Common myeloid progenitor, CD34-positive (primary cell): ENCODE measurements at regions not wholly inside any gene's neighbourhood (a gene's known extent, or its start where the extent isn't known, plus 50 kb on each side); places are given as distances from the start of the nearest gene placed in this dataset.

ENCODE experiments used
- CTCF ChIA-PET: fragments of 350-600 bp; sonication (Branson Sonifier 250); formaldehyde crosslinking; loops from one replicate; lab custom pipeline; 2021; ENCODE audit warnings: antibody characterized with exemption; lab: Charles Lee
- POLR2A ChIA-PET: fragments of 350-600 bp; sonication (Branson Sonifier 250); formaldehyde crosslinking; loops from one replicate; lab custom pipeline; 2021; ENCODE audit warnings: antibody characterized with exemption; lab: Charles Lee
- DNase-seq, 3 donors: peaks; one replicate each; pipeline versions ENCODE4 v3.0.0 to v3.0.0-alpha.2; 2013
- H3K27ac ChIP-seq, 2 experiments: 1 replicate in 1 of 2; 2 replicates in 1 of 2; pipeline ENCODE4 v1.7.0; 2013; ENCODE audit warnings: inconsistent platforms in 2 of 2, low read length in 2 of 2, mild to moderate bottlenecking in 2 of 2, low read depth in 1 of 2, moderate library complexity in 1 of 2; ENCODE audit not compliant: severe bottlenecking in 2 of 2, insufficient read depth in 1 of 2, poor library complexity in 1 of 2
- H3K27me3 ChIP-seq, 5 experiments: replicated peaks in 2 of 5; 1 replicate in 3 of 5; 2 replicates in 2 of 5; pipeline versions ENCODE4 v1.6.1 to v1.7.0; 2013; ENCODE audit warnings: low read length in 4 of 5, mild to moderate bottlenecking in 2 of 5, moderate library complexity in 2 of 5, inconsistent platforms in 1 of 5; ENCODE audit not compliant: insufficient read depth in 5 of 5, control insufficient read depth in 4 of 5
- H3K36me3 ChIP-seq, 4 experiments: 1 replicate in 2 of 4; 2 replicates in 2 of 4; pipeline versions ENCODE4 v1.6.1 to v1.7.0; 2013; ENCODE audit warnings: low read length in 3 of 4, control low read depth in 1 of 4, mild to moderate bottlenecking in 1 of 4; ENCODE audit not compliant: control insufficient read depth in 4 of 4, insufficient read depth in 4 of 4
- H3K4me1 ChIP-seq, 4 experiments: 1 replicate in 3 of 4; 2 replicates in 1 of 4; pipeline versions ENCODE4 v1.6.1 to v1.7.1; 2013; ENCODE audit warnings: low read length in 3 of 4, mild to moderate bottlenecking in 3 of 4, control low read depth in 1 of 4, inconsistent platforms in 1 of 4, moderate library complexity in 1 of 4; ENCODE audit not compliant: control insufficient read depth in 4 of 4, insufficient read depth in 4 of 4; ENCODE audit errors: control extremely low read depth in 1 of 4
- H3K4me3 ChIP-seq, 7 experiments: 1 replicate in 4 of 7; 2 replicates in 3 of 7; pipeline versions ENCODE4 v1.5.1 to v1.7.0; 2013; ENCODE audit warnings: mild to moderate bottlenecking in 7 of 7, low read length in 6 of 7, moderate library complexity in 6 of 7, inconsistent platforms in 2 of 7, low read depth in 2 of 7, control low read depth in 1 of 7; ENCODE audit not compliant: insufficient read depth in 4 of 7, control insufficient read depth in 1 of 7; ENCODE audit errors: extremely low read depth in 1 of 7
- H3K9me3 ChIP-seq, 5 experiments: 1 replicate in 4 of 5; 2 replicates in 1 of 5; pipeline versions ENCODE4 v1.6.1 to v1.7.1; 2013; ENCODE audit warnings: low read length in 4 of 5, mild to moderate bottlenecking in 2 of 5, inconsistent platforms in 1 of 5, low read depth in 1 of 5, moderate library complexity in 1 of 5; ENCODE audit not compliant: control insufficient read depth in 4 of 5, insufficient read depth in 2 of 5; ENCODE audit errors: control extremely low read depth in 1 of 5
- WGBS: methylation state at CpG from one replicate; pipeline ENCODE4 v1.1.5; 2013; ENCODE audit not compliant: insufficient coverage; 5-methylcytosine and 5-hydroxymethylcytosine counted together

- Histone ChIP-seq H3K4me1 (no peaks in the 10 kb centered on the region), H3K9me3 (no peaks in the 10 kb centered on the region), H3K36me3 (no peaks in the 10 kb centered on the region), H3K4me3 (no peak overlapping the region), H3K27me3 (no peaks in the 10 kb centered on the region), H3K27ac (no peak overlapping the region)
- no CpG with 5 or more reads among the region's 3 CpGs for WGBS
- CTCF ChIA-PET, result no interaction called here
- no peak for DNase-seq
- POLR2A ChIA-PET, result no interaction called here
These were observed 631.7 kb downstream of the TFAP2B start for GRCh38 chr6:51450248-51450957.

GRCh38 chr6:51450958-51451357, 632.3 kb downstream of the TFAP2B start:
- H3K9me3 ChIP-seq, result no peaks in the 10 kb centered on the region
- ChIA-PET POLR2A (no interaction called here), CTCF (no interaction called here)
- no peak overlapping the region for H3K4me3 ChIP-seq
- H3K27ac ChIP-seq, result no peak overlapping the region
- no peaks in the 10 kb centered on the region for H3K4me1 ChIP-seq
- no CpG with 5 or more reads among the region's 1 CpG for WGBS
- H3K36me3 ChIP-seq, result no peaks in the 10 kb centered on the region
- DNase-seq, result no peak
- H3K27me3 ChIP-seq, result no peaks in the 10 kb centered on the region

DNA sequence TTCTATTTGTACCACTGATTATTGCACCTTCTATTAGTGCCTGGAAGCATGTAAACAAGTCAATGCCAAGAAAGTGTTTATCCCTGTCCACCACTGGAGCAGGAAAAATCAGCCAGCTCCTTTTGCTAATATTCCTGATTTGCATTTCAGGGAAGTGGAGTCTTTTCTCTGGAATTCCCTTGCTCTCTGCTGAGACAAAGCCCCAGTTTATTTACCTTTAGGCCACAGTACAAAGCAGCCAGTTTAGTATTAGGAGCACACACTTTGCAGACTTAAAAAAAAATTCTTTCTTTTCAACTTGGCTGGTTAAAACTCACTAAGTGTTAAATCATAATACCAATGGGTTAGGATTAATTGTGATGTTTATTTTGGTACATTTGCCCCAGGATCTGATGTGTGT, 631.1 kb downstream of the PKHD1 start:
- H3K4me1 ChIP-seq, result no peaks in the 10 kb centered on the region
- no peaks in the 10 kb centered on the region for H3K9me3 ChIP-seq
- H3K4me3 ChIP-seq, result no peak overlapping the region
- H3K36me3 ChIP-seq, result no peaks in the 10 kb centered on the region
- ChIA-PET POLR2A (no interaction called here), CTCF (no interaction called here)
- H3K27ac ChIP-seq, result no peak overlapping the region
- no peak for DNase-seq
- H3K27me3 ChIP-seq, result peaks cover 0 to 3% (median 2%) of the 10 kb centered on the region in 5 experiments

GRCh38 chr6:51459958-51460357, 627.5 kb downstream of the PKHD1 start:
- WGBS, result 0% methylated on average over 1 of the region's 2 CpGs
- CTCF ChIA-PET, result no interaction called here
- POLR2A ChIA-PET, result no interaction called here

GRCh38 chr6:51462896-51463295, 624.5 kb downstream of the PKHD1 start:
- Histone ChIP-seq H3K4me1 (no peaks in the 10 kb centered on the region), H3K4me3 (no peak overlapping the region), H3K27me3 (peaks cover 0 to 3% (median 2%) of the 10 kb centered on the region in 5 experiments), H3K27ac (no peak overlapping the region), H3K36me3 (no peaks in the 10 kb centered on the region), H3K9me3 (peaks cover 0 to 2% (median 0%) of the 10 kb centered on the region in 5 experiments)
- POLR2A ChIA-PET, result no interaction called here
- no peak for DNase-seq
- CTCF ChIA-PET, result no interaction called here

More at GRCh38 chr6:51459958-51460357, 627.5 kb downstream of the PKHD1 start:
- Histone ChIP-seq H3K27me3 (peaks cover 0 to 3% (median 2%) of the 10 kb centered on the region in 5 experiments), H3K36me3 (no peaks in the 10 kb centered on the region), H3K4me1 (no peaks in the 10 kb centered on the region), H3K9me3 (no peaks in the 10 kb centered on the region), H3K4me3 (no peak overlapping the region), H3K27ac (no peak overlapping the region)
- DNase-seq, result no peak

GRCh38 chr6:51463321-51463720, 624.1 kb downstream of the PKHD1 start:
- peaks cover 0 to 2% (median 0%) of the 10 kb centered on the region in 5 experiments for H3K9me3 ChIP-seq
- H3K36me3 ChIP-seq, result no peaks in the 10 kb centered on the region
- no peak overlapping the region for H3K27ac ChIP-seq
- POLR2A ChIA-PET, result no interaction called here
- 100% methylated on average over 1 of the region's 2 CpGs for WGBS
- no peaks in the 10 kb centered on the region for H3K4me1 ChIP-seq
- CTCF ChIA-PET, result no interaction called here
- peaks cover 0 to 3% (median 0%) of the 10 kb centered on the region in 5 experiments for H3K27me3 ChIP-seq
- no peak for DNase-seq
- H3K4me3 ChIP-seq, result no peak overlapping the region

DNA sequence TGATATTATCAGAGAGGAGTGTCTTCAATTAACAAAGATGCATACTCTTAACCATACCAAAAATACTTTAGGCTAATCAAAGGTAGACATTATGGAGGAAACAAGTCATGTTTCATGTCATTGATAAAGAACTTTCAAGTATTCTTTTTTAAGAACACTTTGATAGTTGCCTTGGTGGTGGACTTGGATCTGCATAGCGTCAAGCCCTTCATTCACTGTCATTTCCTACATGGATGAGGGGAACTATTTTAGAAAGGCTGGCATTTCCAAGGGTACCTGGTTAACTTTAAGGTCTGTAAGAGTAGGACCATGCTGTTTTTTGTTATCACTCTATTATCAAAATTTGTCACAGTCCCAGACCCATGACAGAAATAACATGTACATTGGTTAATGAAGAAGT, 622.5 kb downstream of the PKHD1 start:
- no peak overlapping the region for H3K4me3 ChIP-seq
- no CpG with 5 or more reads among the region's 1 CpG for WGBS
- ChIA-PET CTCF (no interaction called here), POLR2A (no interaction called here)
- no peaks in the 10 kb centered on the region for H3K4me1 ChIP-seq
- H3K27me3 ChIP-seq, result peaks cover 0 to 1% (median 0%) of the 10 kb centered on the region in 5 experiments
- H3K9me3 ChIP-seq, result peaks cover 0 to 2% (median 0%) of the 10 kb centered on the region in 5 experiments
- no peak overlapping the region for H3K27ac ChIP-seq
- H3K36me3 ChIP-seq, result no peaks in the 10 kb centered on the region
- no peak for DNase-seq
